HG03565 (cell line): ENCODE measurements at regions not wholly inside any gene's neighbourhood (a gene's known extent, or its start where the extent isn't known, plus 50 kb on each side); places are given as distances from the start of the nearest gene placed in this dataset.

ENCODE experiments used
- ATAC-seq: cut with Tn5 transposase; IDR thresholded peaks from one replicate; pipeline ENCODE4 v1.9.1; 2021; ENCODE audit warnings: mild to moderate bottlenecking, moderate library complexity; ENCODE audit not compliant: unreplicated experiment

GRCh38 chr14:65348137-65348536 is 64.4 kb upstream of the FUT8 start:
- ATAC-seq: no peak

DNA sequence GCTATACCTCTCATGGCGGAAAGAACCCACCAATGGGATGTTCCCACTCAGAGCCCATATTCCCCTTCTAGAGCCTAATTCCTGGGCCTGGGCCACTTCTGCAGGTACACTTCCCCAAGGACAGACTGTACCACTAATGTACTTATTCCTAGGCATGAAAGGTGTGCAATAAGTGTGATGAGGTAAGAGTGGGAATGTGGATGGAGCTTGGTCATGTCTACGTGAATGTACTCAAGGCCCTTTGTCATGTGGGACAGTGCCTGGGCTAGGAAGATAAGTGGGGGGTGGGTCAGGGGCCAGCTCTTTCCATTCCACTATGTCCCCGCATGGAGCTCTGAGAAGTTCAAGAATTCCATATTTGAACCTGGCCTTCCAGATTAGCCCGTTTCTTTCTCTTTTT is 63.4 kb upstream of the FUT8 start:
- ATAC-seq: no peak

DNA sequence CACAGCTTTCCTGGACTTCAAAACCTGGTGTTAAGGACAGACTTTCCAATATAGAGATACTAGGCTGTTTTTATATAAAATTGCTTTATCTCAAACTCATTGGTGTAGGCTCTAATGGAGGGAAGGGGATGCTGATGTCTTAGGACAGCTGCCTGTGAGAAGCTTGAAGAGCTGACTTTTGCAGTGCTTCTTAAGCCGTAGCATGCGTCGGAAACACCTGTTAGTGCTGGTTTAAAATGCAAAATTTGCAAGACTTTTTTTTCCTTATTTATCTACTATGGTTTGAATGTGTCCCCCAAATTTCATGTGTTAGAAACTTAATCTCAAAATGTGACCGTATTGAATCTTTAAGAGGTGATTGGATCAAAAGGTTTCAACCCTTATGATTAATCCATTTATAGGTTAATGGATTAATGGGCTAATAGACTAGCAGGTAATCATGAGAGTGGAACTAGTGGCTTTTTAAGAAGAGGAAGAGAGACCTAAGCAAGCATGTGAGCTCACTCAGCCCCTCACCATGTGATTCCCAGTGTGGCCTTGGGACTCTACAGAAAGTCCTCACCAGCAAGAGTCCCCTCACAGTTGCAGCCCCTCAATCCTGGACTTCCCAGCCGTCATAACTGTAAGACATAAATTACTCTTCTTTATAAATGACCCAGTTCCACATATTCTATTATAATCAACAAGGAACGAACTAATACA is 60.9 kb upstream of the FUT8 start:
- no peak for ATAC-seq

- no peak for ATAC-seq
Observed at GRCh38 chr14:65352964-65353530, 59.5 kb upstream of the FUT8 start.

DNA sequence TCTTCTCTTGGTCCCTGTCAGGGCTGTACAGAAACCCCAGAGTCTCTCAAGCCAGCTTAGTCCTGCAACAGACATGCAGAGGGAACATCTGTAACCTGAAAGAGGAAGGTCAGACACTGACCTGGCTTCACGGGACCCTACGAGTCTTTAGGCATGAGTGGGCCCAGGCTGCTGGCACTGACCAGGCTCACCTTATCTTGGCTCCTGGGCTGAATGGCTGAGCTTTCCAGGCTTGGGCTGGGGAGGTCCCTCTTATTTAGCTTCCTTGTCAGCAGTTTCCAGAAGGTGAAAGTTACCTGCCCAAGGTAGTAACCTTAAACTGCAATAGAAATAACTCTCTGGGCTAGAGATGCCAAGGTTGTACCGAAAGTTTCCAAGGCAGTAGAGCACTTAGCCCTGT is 58.4 kb upstream of the FUT8 start:
- no peak for ATAC-seq

DNA sequence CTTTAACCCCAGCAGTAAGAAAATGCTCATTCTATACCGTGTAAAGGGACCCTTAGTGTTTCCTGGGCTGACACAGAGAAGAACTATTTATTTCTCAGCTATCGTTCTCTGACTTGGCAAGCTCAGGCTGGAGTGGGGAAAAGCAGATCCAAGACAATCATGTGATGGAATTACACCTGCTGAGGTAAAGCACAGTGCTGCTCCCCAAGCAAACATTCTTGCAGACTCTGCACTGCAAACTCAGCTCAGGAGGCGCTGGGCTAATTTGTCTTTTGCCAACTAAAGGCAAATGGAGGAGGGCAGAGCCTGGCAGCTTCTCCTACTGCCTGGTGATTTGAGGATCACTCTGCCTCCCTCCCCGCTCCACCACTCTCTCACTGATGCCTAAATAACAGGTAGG is 57.8 kb upstream of the FUT8 start:
- no peak for ATAC-seq

DNA sequence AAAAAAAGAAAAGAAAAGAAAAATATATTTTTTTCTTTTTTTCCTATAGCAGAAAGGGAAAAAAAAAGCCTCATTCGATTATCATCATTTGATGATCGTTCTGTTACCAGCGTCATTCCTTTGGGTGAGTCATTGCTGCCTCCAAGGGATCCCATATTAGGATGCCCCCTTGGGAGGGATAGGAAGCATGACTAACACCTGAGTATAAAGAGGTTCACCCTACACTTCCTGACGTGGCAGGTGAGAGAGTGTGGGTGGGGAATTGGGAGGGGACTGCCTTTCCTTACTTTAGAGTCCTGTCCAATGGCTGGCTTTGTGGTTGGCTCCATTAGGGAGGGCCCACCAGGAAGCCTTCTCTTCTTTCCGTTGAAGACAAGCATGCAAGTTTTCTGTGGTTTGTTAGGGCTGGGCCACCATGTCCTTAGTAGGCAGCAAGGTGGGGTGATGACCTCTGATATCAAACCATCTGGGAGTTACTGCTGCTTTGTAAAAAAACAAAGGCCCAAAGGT is 56.1 kb upstream of the FUT8 start:
- ATAC-seq: no peak

DNA sequence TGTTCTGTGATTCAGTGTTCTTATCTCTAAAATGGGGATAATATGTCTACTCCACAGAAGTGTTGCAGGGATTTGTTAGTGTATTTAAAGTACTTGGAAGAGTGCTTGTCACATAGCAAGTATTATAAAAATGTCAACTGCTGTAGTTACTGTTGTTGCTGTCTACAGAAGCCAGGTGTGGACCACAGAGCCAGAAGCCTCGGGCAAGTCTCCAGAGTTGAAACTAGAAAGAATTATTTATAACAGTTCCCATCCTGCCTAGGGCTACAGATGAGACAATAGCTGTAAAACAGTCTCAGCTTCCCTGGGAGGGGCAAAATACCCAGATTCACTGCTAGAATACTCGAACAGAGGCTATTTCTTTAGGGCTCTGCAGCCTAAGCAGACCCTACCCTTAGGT is 55.4 kb upstream of the FUT8 start:
- no peak for ATAC-seq

DNA sequence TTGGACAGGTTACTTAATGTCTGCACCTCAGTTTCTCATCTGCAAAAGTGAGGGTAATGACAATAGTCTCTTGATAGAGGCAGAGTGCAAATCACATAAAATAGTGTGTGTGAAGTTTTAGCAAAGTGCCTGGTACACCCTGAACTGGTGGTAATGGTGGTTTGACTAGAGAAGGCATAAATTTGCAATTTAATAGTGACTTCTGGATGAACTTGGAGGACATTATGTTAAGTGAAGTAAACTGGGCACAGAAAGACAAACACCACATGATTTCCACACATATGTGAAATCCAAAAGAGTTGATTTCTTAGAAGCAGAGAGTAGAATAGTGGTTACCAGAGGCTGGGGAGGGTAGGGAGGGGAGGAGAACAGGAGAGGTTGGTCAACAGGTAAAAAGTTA is 54.8 kb upstream of the FUT8 start:
- ATAC-seq: no peak

GRCh38 chr14:65359503-65359902 is 53.0 kb upstream of the FUT8 start:
- ATAC-seq: no peak

DNA sequence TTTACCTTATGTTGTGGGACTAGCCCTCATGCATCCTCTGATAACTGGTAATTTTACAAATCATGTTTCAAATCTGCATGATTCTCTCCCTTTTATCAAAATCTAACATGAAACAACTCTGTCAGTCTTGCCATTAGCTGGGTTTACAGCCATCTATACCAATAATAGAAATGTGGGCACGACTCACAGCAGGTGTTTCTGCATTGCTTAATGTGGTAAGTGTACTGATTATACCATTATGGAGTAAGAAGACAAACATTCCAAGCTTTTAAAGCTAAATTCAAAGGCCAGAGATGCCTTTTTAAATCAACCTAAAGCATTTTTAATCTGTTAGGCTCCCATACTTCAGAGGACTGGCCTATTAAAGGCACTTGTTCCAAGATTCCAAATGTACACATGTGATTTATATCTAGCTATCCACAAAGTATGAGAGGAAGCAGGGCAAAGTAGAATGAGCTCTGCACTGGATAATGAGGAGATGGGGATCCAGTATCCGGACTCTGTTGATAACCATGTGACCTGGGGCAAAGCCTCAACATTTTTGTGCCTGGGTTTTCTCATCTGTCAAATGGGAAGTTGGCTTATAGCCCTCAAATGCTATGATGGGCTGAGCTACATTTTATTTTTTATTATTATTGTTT is 52.3 kb upstream of the FUT8 start:
- no peak for ATAC-seq

DNA sequence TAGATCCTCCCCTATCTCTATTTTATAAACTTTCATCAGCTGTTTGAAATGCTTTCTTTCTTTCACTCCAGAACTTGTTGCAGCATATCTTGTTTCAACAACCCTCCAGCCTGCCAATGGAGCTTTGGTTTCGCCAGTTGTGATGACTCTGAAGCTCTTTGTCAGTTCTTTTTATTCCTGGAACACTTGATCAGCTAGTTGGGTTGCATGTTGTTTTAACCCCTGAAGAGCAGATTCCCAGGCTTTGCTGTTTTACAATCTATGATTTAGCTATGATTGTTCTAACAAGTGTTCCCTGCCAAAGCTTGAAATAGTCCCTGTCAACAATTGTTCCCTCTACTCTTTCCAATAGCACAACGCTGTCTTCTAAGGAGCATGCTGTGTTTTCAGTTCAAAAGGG is 50.6 kb upstream of the FUT8 start:
- no peak for ATAC-seq
